ENCODE measurements at regions not wholly inside any gene's neighbourhood (a gene's known extent, or its start where the extent isn't known, plus 50 kb on each side); places are given as distances from the start of the nearest gene placed in this dataset.

DNA sequence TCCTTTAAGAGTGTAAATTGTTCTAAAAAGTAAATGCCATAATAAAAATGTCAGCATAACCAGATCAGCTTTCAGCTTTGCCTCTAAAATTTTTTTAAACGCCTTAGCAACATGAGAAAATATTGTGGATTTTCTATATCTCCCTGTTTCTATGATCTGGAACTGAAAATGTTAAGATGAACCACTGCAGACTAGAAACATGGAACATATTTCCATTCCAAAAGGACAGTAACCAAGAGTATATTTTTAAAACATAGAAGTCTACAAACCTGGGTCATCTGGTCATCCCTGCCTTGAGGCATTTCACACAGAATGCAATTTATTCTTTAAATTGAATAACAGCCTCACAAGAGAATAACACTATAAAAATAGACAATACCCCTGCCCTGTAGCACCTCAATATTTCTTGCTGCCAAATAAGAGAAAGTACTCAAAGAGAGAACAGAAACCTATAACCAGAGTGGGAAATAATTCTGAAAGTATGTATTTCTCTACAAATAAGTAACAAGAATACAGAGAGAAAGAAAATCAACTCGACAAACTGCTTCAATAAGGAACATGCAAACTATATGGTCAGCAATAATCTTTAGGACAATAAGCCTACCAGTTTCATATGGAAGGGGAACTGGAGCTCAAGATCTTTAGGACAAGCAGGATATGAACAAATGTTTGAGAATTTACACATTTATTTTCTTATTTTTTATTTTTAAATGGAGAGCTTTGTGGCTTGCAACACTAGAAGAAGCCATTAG, 949.0 kb downstream of the EPHA3 start:
- DNase-seq: no peak
- H3K4me1 Mint-ChIP-seq: peaks cover 21% of the 10 kb centered on the region

DNA sequence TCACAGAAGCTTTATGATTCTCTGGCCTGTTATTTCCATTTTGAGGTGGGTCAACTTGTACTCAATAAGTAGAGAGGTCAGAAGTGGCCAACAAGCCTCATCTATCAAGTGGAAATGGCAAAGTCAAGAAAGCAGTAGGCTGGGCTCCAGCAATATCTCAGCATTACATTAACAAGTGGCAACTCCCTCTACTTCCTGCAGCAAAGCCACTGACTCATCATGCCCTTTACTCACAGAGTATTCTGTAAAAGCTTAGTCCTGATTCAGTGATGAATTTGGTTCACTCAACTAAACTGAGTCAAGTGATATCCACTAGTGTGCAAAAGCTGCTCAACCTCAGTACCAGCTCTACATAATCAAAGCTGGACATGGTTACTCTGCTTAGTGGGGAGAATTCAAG, 954.6 kb downstream of the EPHA3 start:
- Mint-ChIP-seq H3K9me3 (peaks cover 6% of the 10 kb centered on the region), H3K27me3 (ENCODE audit: low read depth, poor library complexity) (no peaks in the 10 kb centered on the region), H3K4me3 (no peak overlapping the region), H3K4me1 (no peaks in the 10 kb centered on the region), H3K36me3 (ENCODE audit: low read depth) (no peaks in the 10 kb centered on the region), H3K27ac (no peak overlapping the region)
- no peak for DNase-seq
- no peak for TF ChIP-seq CTCF (IDR thresholded peaks at IDR 0.05)

More for the DNA sequence above, 949.0 kb downstream of the EPHA3 start:
- H3K9me3 Mint-ChIP-seq: no peaks in the 10 kb centered on the region
- no peak for TF ChIP-seq CTCF (IDR thresholded peaks at IDR 0.05)
- H3K4me3 Mint-ChIP-seq: no peak overlapping the region
- H3K27me3 Mint-ChIP-seq (ENCODE audit: low read depth, poor library complexity): no peaks in the 10 kb centered on the region
- H3K36me3 Mint-ChIP-seq (ENCODE audit: low read depth): no peaks in the 10 kb centered on the region
- no peak overlapping the region for H3K27ac Mint-ChIP-seq

DNA sequence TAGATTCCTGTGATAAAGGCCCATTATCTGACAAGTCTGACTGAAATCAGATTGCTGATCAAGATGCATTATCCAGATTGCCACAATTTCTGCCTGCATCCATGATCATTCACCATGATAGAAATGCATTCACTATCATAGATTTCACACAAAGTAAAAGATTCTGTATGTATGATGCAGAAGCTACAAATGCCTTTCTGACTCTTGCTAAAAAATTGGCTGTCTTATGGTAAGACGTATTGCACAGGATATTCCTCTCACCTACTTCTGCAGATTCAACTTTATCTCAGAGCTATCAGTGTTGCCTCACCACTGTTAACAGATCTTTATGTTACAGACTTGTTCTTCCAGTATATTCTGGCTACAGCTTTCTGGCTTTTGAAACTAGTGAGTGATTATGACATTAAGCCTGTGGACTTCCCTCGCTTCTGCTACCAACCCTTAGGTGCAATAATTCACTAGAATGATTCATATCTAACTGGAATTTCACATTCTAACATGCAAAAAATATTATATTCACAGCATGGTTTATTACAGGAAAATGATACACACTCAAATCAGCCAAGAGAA, 955.3 kb downstream of the EPHA3 start:
- Mint-ChIP-seq H3K27me3 (ENCODE audit: low read depth, poor library complexity) (no peaks in the 10 kb centered on the region), H3K27ac (no peak overlapping the region), H3K4me1 (no peaks in the 10 kb centered on the region), H3K9me3 (peaks cover 6% of the 10 kb centered on the region), H3K4me3 (no peak overlapping the region), H3K36me3 (ENCODE audit: low read depth) (no peaks in the 10 kb centered on the region)
- TF ChIP-seq CTCF (IDR thresholded peaks at IDR 0.05): no peak
- no peak for DNase-seq

GRCh38 chr3:90068783-90069182, 961.4 kb downstream of the EPHA3 start:
- TF ChIP-seq CTCF (IDR thresholded peaks at IDR 0.05): no peak
- no peaks in the 10 kb centered on the region for H3K27me3 Mint-ChIP-seq (ENCODE audit: low read depth, poor library complexity)
- H3K27ac Mint-ChIP-seq: no peak overlapping the region
- H3K4me3 Mint-ChIP-seq: no peak overlapping the region
- no peak for DNase-seq
- no peaks in the 10 kb centered on the region for H3K4me1 Mint-ChIP-seq
- peaks cover 10% of the 10 kb centered on the region for H3K36me3 Mint-ChIP-seq (ENCODE audit: low read depth)
- H3K9me3 Mint-ChIP-seq: peaks cover 26% of the 10 kb centered on the region

- no peak overlapping the region for H3K27ac Mint-ChIP-seq
- DNase-seq: no peak
- no peak for TF ChIP-seq CTCF (IDR thresholded peaks at IDR 0.05)
Observed at GRCh38 chr3:90069748-90070147, 962.3 kb downstream of the EPHA3 start.

DNA sequence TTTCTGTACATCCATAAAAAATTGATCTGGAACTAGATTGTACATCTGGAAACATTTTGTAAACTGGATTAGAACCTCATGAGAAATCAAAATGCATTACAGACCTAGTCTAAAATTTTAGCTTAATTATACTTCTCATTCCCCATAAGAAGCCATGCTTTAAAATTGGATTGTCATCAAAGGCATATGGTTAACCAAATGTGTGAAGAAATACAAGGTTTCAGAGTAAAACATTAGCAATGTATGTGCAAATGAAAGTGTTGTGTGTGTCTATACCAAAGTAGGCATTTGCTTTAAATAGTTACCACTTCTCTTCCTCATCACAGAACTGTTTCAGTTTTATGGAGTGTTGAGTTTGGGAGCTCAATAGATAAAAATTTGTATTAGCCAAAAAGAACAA, 968.7 kb downstream of the EPHA3 start:
- no peak for TF ChIP-seq CTCF (IDR thresholded peaks at IDR 0.05)
- no peak for DNase-seq
- Mint-ChIP-seq H3K27ac (no peak overlapping the region), H3K4me1 (peaks cover 9% of the 10 kb centered on the region), H3K36me3 (ENCODE audit: low read depth) (peaks cover 9% of the 10 kb centered on the region), H3K9me3 (peaks cover 19% of the 10 kb centered on the region), H3K27me3 (ENCODE audit: low read depth, poor library complexity) (no peaks in the 10 kb centered on the region), H3K4me3 (no peak overlapping the region)

More at GRCh38 chr3:90069748-90070147, 962.3 kb downstream of the EPHA3 start:
- no peak overlapping the region for H3K4me3 Mint-ChIP-seq
- no peaks in the 10 kb centered on the region for H3K4me1 Mint-ChIP-seq
- peaks cover 10% of the 10 kb centered on the region for H3K36me3 Mint-ChIP-seq (ENCODE audit: low read depth)
- peaks cover 26% of the 10 kb centered on the region for H3K9me3 Mint-ChIP-seq
- H3K27me3 Mint-ChIP-seq (ENCODE audit: low read depth, poor library complexity): no peaks in the 10 kb centered on the region

Measured in nephron progenitor cell (in vitro differentiated cells).